Lower leg skin (tissue), 4 donors: ENCODE measurements at regions not wholly inside any gene's neighbourhood (a gene's known extent, or its start where the extent isn't known, plus 50 kb on each side); places are given as distances from the start of the nearest gene placed in this dataset.

Experiments
- DNase-seq, 2 donors: peaks; one replicate each; pipeline ENCODE4 v3.0.0-alpha.2; 2019; ENCODE audit warnings: low spot score in 2 of 2
- H3K4me3 ChIP-seq: fragments of 200-600 bp; sonication (generic); 2 replicates; pipeline ENCODE4 v1.5.1; 2017; ENCODE audit warnings: mild to moderate bottlenecking, low read depth; ENCODE audit not compliant: poor library complexity, severe bottlenecking
- CTCF ChIP-seq, 3 donors: fragments of 450-650 bp; IDR thresholded peaks; one replicate each; pipeline ENCODE4 v1.5.1; 2016; ENCODE audit warnings: antibody characterized with exemption in 3 of 3, mild to moderate bottlenecking in 3 of 3, moderate library complexity in 2 of 3
- POLR2A ChIP-seq, 2 donors: fragments of 450-650 bp; IDR thresholded peaks; one replicate each; pipeline ENCODE4 v1.6.1; 2016 to 2017; ENCODE audit warnings: antibody characterized with exemption in 2 of 2, mild to moderate bottlenecking in 1 of 2, moderate library complexity in 1 of 2
- WGBS, 2 donors: methylation state at CpG; one replicate each; pipeline ENCODE4 v1.1.5; 2018; 5-methylcytosine and 5-hydroxymethylcytosine counted together
- intact Hi-C: fragments of 100-400 bp; cut with DNase I; formaldehyde crosslinking; loops from one replicate; pipeline ENCODE4 v1.15.0; 2023; ENCODE audit warnings: low total_unique reads

- intact Hi-C loops, result no loop called here
- H3K4me3 ChIP-seq, result no peak overlapping the region
- 75 to 77% methylated on average over 7 of the region's 7 CpGs for WGBS, 2 donors
- DNase-seq, result no peak
- TF ChIP-seq CTCF (IDR thresholded peaks at IDR 0.05) (no peak), POLR2A (IDR thresholded peaks at IDR 0.05) (no peak)
Observed at GRCh38 chr6:159594106-159594749, 98.8 kb downstream of the SOD2 start.

GRCh38 chr6:159590835-159591234 is 102.2 kb downstream of the SOD2 start:
- WGBS, 2 donors, result 84 to 88% methylated on average over 5 of the region's 5 CpGs
- TF ChIP-seq POLR2A (IDR thresholded peaks at IDR 0.05) (no peak), CTCF (IDR thresholded peaks at IDR 0.05) (no peak)
- intact Hi-C loops, result no loop called here
- H3K4me3 ChIP-seq, result no peak overlapping the region
- no peak for DNase-seq

- intact Hi-C loops, result no loop called here
- no peak overlapping the region for H3K4me3 ChIP-seq
- no peak for DNase-seq
- WGBS, 2 donors, result 83 to 85% methylated on average over 1 of the region's 1 CpG
- TF ChIP-seq POLR2A (IDR thresholded peaks at IDR 0.05) (no peak), CTCF (IDR thresholded peaks at IDR 0.05) (no peak)
Observed at GRCh38 chr6:159586684-159587083, 106.4 kb downstream of the SOD2 start.

GRCh38 chr6:159582736-159583135 is 110.3 kb downstream of the SOD2 start:
- no peak for DNase-seq
- 91 to 94% methylated on average over 8 of the region's 8 CpGs for WGBS, 2 donors
- H3K4me3 ChIP-seq, result no peak overlapping the region
- no peak for TF ChIP-seq CTCF (IDR thresholded peaks at IDR 0.05)
- TF ChIP-seq POLR2A (IDR thresholded peaks at IDR 0.05), result no peak
- intact Hi-C loops, result no loop called here

- intact Hi-C loops, result no loop called here
- WGBS, 2 donors, result 82 to 85% methylated on average over 5 of the region's 5 CpGs
- TF ChIP-seq CTCF (IDR thresholded peaks at IDR 0.05) (no peak), POLR2A (IDR thresholded peaks at IDR 0.05) (no peak)
Observed at GRCh38 chr6:159578629-159579028, 114.4 kb downstream of the SOD2 start.

GRCh38 chr6:159577564-159577963 is 115.5 kb downstream of the SOD2 start:
- WGBS, 2 donors, result 55 to 66% methylated on average over 5 of the region's 5 CpGs
- intact Hi-C loops, result no loop called here
- H3K4me3 ChIP-seq, result no peak overlapping the region
- DNase-seq, result no peak
- TF ChIP-seq POLR2A (IDR thresholded peaks at IDR 0.05) (no peak), CTCF (IDR thresholded peaks at IDR 0.05) (no peak)

More at GRCh38 chr6:159578629-159579028, 114.4 kb downstream of the SOD2 start:
- H3K4me3 ChIP-seq, result no peak overlapping the region
- no peak for DNase-seq
